ENCODE measurements at regions not wholly inside any gene's neighbourhood (a gene's known extent, or its start where the extent isn't known, plus 50 kb on each side); places are given as distances from the start of the nearest gene placed in this dataset.

DNA sequence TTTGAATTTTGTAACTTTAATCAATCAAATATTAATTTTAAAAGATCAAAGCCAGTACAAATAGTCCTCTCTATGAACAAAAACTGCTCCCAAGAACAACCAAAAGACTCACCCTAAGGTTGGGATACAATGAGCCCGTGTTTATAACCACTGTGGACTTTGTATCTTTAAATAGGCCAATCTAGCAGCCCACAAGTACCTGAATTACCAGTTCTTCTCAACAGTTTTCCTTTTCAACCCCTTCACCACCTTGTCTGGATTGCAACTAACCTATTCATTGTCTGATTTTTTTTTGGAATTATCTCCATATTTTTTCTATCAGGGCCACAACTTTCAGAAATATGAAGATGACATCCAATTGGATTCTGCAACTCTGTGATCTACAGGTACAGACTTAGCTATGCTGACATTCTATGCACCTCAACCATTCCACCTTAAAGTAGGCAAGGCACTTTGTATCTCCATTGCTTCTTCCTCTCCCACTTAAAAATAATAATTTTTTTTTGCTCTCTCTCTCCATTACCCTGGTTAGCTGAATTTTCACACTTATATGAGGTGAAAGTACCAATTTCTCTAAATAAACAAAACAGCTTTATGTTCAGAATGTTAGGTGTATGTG is 81.9 kb upstream of the MAPRE2 start:
- TF ChIP-seq, protein P1, sequence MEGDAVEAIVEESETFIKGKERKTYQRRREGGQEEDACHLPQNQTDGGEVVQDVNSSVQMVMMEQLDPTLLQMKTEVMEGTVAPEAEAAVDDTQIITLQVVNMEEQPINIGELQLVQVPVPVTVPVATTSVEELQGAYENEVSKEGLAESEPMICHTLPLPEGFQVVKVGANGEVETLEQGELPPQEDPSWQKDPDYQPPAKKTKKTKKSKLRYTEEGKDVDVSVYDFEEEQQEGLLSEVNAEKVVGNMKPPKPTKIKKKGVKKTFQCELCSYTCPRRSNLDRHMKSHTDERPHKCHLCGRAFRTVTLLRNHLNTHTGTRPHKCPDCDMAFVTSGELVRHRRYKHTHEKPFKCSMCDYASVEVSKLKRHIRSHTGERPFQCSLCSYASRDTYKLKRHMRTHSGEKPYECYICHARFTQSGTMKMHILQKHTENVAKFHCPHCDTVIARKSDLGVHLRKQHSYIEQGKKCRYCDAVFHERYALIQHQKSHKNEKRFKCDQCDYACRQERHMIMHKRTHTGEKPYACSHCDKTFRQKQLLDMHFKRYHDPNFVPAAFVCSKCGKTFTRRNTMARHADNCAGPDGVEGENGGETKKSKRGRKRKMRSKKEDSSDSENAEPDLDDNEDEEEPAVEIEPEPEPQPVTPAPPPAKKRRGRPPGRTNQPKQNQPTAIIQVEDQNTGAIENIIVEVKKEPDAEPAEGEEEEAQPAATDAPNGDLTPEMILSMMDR (conservative IDR thresholded peaks at IDR 0.05; ENCODE audit: low read length): no peak
- no peak for TF ChIP-seq EZH2phosphoT487 (IDR thresholded peaks at IDR 0.05; ENCODE audit: borderline replicate concordance, low read depth, low read length)
